Endodermal cell (in vitro differentiated cells): ENCODE measurements at regions not wholly inside any gene's neighbourhood (a gene's known extent, or its start where the extent isn't known, plus 50 kb on each side); places are given as distances from the start of the nearest gene placed in this dataset.

ENCODE experiments used
- DNase-seq: peaks from one replicate; pipeline ENCODE4 v3.0.0-alpha.2; 2017
- H3K27ac ChIP-seq: 2 replicates; pipeline ENCODE4 v1.5.1; 2013; ENCODE audit warnings: mild to moderate bottlenecking, low read depth, low read length, moderate library complexity
- H3K27me3 ChIP-seq: 2 replicates; pipeline ENCODE4 v1.6.1; 2013; ENCODE audit warnings: mild to moderate bottlenecking, low read length, moderate library complexity; ENCODE audit not compliant: insufficient read depth, control insufficient read depth, poor library complexity, severe bottlenecking
- H3K36me3 ChIP-seq: 2 replicates; pipeline ENCODE4 v1.7.0; 2013; ENCODE audit warnings: mild to moderate bottlenecking, low read length, moderate library complexity; ENCODE audit not compliant: control insufficient read depth, insufficient read depth
- H3K4me1 ChIP-seq: one replicate; pipeline ENCODE4 v1.7.0; 2013; ENCODE audit warnings: low read length; ENCODE audit not compliant: control insufficient read depth, insufficient read depth
- H3K4me3 ChIP-seq: 2 replicates; pipeline ENCODE4 v1.5.1; 2013; ENCODE audit warnings: mild to moderate bottlenecking, low read length, moderate library complexity
- H3K9ac ChIP-seq: 2 replicates; pipeline ENCODE4 v1.6.1; 2013; ENCODE audit warnings: mild to moderate bottlenecking, low read length, moderate library complexity; ENCODE audit not compliant: poor library complexity, severe bottlenecking; ENCODE audit errors: extremely low read depth
- H3K9me3 ChIP-seq: 2 replicates; pipeline ENCODE4 v1.6.1; 2013; ENCODE audit warnings: mild to moderate bottlenecking, low read length, moderate library complexity; ENCODE audit not compliant: control insufficient read depth
- H3K27ac Mint-ChIP-seq: 2 replicates; pipeline ENCODE4 v1.8.0; 2020; ENCODE audit warnings: mixed read lengths
- H3K27me3 Mint-ChIP-seq: 2 replicates; pipeline ENCODE4 v1.8.0; 2021; ENCODE audit warnings: mild to moderate bottlenecking, mixed read lengths; ENCODE audit not compliant: insufficient read depth
- H3K36me3 Mint-ChIP-seq: 2 replicates; pipeline ENCODE4 v1.8.0; 2020; ENCODE audit warnings: low read depth, mixed read lengths
- H3K4me1 Mint-ChIP-seq: 2 replicates; pipeline ENCODE4 v1.8.0; 2020; ENCODE audit warnings: mixed read lengths
- H3K4me3 Mint-ChIP-seq: 2 replicates; pipeline ENCODE4 v1.8.0; 2020; ENCODE audit warnings: mild to moderate bottlenecking, moderate library complexity, mixed read lengths
- H3K9me3 Mint-ChIP-seq: 2 replicates; pipeline ENCODE4 v1.8.0; 2020; ENCODE audit warnings: mild to moderate bottlenecking, mixed read lengths
- CTCF ChIP-seq: fragments of 200-600 bp; sonication (generic); conservative IDR thresholded peaks from 2 replicates; pipeline ENCODE4 v1.5.0; 2021; ENCODE audit warnings: antibody characterized with exemption, mild to moderate bottlenecking
- WGBS, 2 experiments: methylation state at CpG; one replicate each; pipeline versions ENCODE4 v1.1.5 to v1.1.7; 2013; ENCODE audit warnings: missing lambda C conversion rate in 2 of 2, mixed read lengths in 1 of 2; ENCODE audit not compliant: insufficient coverage in 1 of 2, insufficient read length in 1 of 2; 5-methylcytosine and 5-hydroxymethylcytosine counted together

GRCh38 chr5:63374085-63374484 lies 588.2 kb downstream of the HTR1A start:
- H3K4me1 Mint-ChIP-seq = no peaks in the 10 kb centered on the region
- no peak overlapping the region for H3K4me3 Mint-ChIP-seq

GRCh38 chr5:63351164-63351563 lies 611.1 kb downstream of the HTR1A start:
- Histone ChIP-seq H3K36me3 (no peaks in the 10 kb centered on the region), H3K4me3 (no peak overlapping the region), H3K27ac (no peak overlapping the region), H3K9ac (no peak overlapping the region), H3K27me3 (no peaks in the 10 kb centered on the region), H3K4me1 (no peaks in the 10 kb centered on the region), H3K9me3 (no peaks in the 10 kb centered on the region)
- Mint-ChIP-seq H3K27me3 (no peaks in the 10 kb centered on the region), H3K9me3 (no peaks in the 10 kb centered on the region), H3K36me3 (no peaks in the 10 kb centered on the region), H3K4me3 (no peak overlapping the region), H3K27ac (no peak overlapping the region), H3K4me1 (no peaks in the 10 kb centered on the region)
- no peak for TF ChIP-seq CTCF
- 88 to 100% methylated on average over 1 of the region's 1 CpG for WGBS, 2 experiments
- no peak for DNase-seq

More at GRCh38 chr5:63374085-63374484, 588.2 kb downstream of the HTR1A start:
- Mint-ChIP-seq H3K27me3 (no peaks in the 10 kb centered on the region), H3K9me3 (no peaks in the 10 kb centered on the region), H3K27ac (no peak overlapping the region), H3K36me3 (no peaks in the 10 kb centered on the region)
- H3K4me1 ChIP-seq = no peaks in the 10 kb centered on the region
- no peaks in the 10 kb centered on the region for H3K36me3 ChIP-seq
- no peak overlapping the region for H3K9ac ChIP-seq
- no peaks in the 10 kb centered on the region for H3K9me3 ChIP-seq
- no peak overlapping the region for H3K27ac ChIP-seq
- no peak for TF ChIP-seq CTCF
- DNase-seq = no peak
- H3K4me3 ChIP-seq = no peak overlapping the region
- no peaks in the 10 kb centered on the region for H3K27me3 ChIP-seq

GRCh38 chr5:63346451-63346850 lies 615.8 kb downstream of the HTR1A start:
- Mint-ChIP-seq H3K27ac (no peak overlapping the region), H3K27me3 (no peaks in the 10 kb centered on the region), H3K4me1 (peaks cover 1% of the 10 kb centered on the region), H3K4me3 (no peak overlapping the region), H3K9me3 (peaks cover 1% of the 10 kb centered on the region), H3K36me3 (no peaks in the 10 kb centered on the region)
- no peak overlapping the region for H3K27ac ChIP-seq
- H3K4me1 ChIP-seq = no peaks in the 10 kb centered on the region
- no peak for TF ChIP-seq CTCF
- DNase-seq = no peak
- H3K27me3 ChIP-seq = no peaks in the 10 kb centered on the region
- H3K9me3 ChIP-seq = peaks cover 8% of the 10 kb centered on the region
- H3K9ac ChIP-seq = no peak overlapping the region
- no peak overlapping the region for H3K4me3 ChIP-seq
- H3K36me3 ChIP-seq = no peaks in the 10 kb centered on the region
